Tongue (tissue), 1 donor: ENCODE measurements at regions not wholly inside any gene's neighbourhood (a gene's known extent, or its start where the extent isn't known, plus 50 kb on each side); places are given as distances from the start of the nearest gene placed in this dataset.
A peak's percentile ranks its signal among the peaks of the same experiment; 100 is the strongest.
"Not testable (repeated sequence)": the region's sequence is repeated elsewhere in the genome, so short reads cannot be mapped to it uniquely, and the experiment has no call there.

Experiments used
- DNase-seq: peaks from one replicate; pipeline ENCODE4 v3.0.0-alpha.2; 2015

GRCh38 chr13:50646070-50646469 is 197.4 kb downstream of the DLEU7 start:
- DNase-seq: no peak

GRCh38 chr13:50649211-50649610 is 194.3 kb downstream of the DLEU7 start:
- DNase-seq: no peak

GRCh38 chr13:50650592-50651504 is 192.6 kb downstream of the DLEU7 start:
- DNase-seq: peak; percentile 38

- DNase-seq: no peak
Observed at GRCh38 chr13:50651922-50652321, 191.6 kb downstream of the DLEU7 start.

- no peak for DNase-seq
Observed at GRCh38 chr13:50654331-50654730, 189.2 kb downstream of the DLEU7 start.

GRCh38 chr13:50661881-50662280 is 181.6 kb downstream of the DLEU7 start:
- not testable (repeated sequence) for DNase-seq

- no peak for DNase-seq
Observed at GRCh38 chr13:50664951-50665350, 178.5 kb downstream of the DLEU7 start.

- no peak for DNase-seq
Observed at GRCh38 chr13:50668049-50668448, 175.4 kb downstream of the DLEU7 start.

GRCh38 chr13:50668691-50669271 is 174.7 kb downstream of the DLEU7 start:
- peak; percentile 90 for DNase-seq

GRCh38 chr13:50670272-50670671 is 173.2 kb downstream of the DLEU7 start:
- no peak for DNase-seq

GRCh38 chr13:50670847-50671496 is 172.5 kb downstream of the DLEU7 start:
- no peak for DNase-seq

- DNase-seq: no peak
Observed at GRCh38 chr13:50671497-50671850, 172.0 kb downstream of the DLEU7 start.

- no peak for DNase-seq
Observed at GRCh38 chr13:50672025-50672424, 171.5 kb downstream of the DLEU7 start.

- no peak for DNase-seq
Observed at GRCh38 chr13:50675651-50676050, 167.8 kb downstream of the DLEU7 start.

GRCh38 chr13:50676602-50677001 is 166.9 kb downstream of the DLEU7 start:
- no peak for DNase-seq

- DNase-seq: no peak
Observed at GRCh38 chr13:50677258-50677657, 166.2 kb downstream of the DLEU7 start.

- peak; percentile 77 for DNase-seq
Observed at GRCh38 chr13:50677687-50678463, 165.6 kb downstream of the DLEU7 start.

- no peak for DNase-seq
Observed at GRCh38 chr13:50678464-50679162, 164.9 kb downstream of the DLEU7 start.

- DNase-seq: no peak
Observed at GRCh38 chr13:50679321-50679720, 164.2 kb downstream of the DLEU7 start.

GRCh38 chr13:50682002-50682401 is 161.5 kb downstream of the DLEU7 start:
- DNase-seq: no peak

- no peak for DNase-seq
Observed at GRCh38 chr13:50682966-50683365, 160.5 kb downstream of the DLEU7 start.

- DNase-seq: no peak
Observed at GRCh38 chr13:50684366-50684765, 159.1 kb downstream of the DLEU7 start.
